ENCODE measurements at regions not wholly inside any gene's neighbourhood (a gene's known extent, or its start where the extent isn't known, plus 50 kb on each side); places are given as distances from the start of the nearest gene placed in this dataset.

GRCh38 chr12:84329938-84330337 is 582.7 kb downstream of the SLC6A15 start:
- Mint-ChIP-seq H3K36me3 (no peaks in the 10 kb centered on the region), H3K4me1 (ENCODE audit: unreplicated experiment) (peaks cover 16% of the 10 kb centered on the region), H3K27me3 (no peaks in the 10 kb centered on the region), H3K4me3 (no peak overlapping the region), H3K27ac (no peak overlapping the region), H3K9me3 (peaks cover 4% of the 10 kb centered on the region)
- no peak for DNase-seq (ENCODE audit: extremely low spot score, unreplicated experiment)
- no peak for TF ChIP-seq CTCF (conservative IDR thresholded peaks at IDR 0.05)

- TF ChIP-seq CTCF (conservative IDR thresholded peaks at IDR 0.05): no peak
- no peaks in the 10 kb centered on the region for H3K36me3 Mint-ChIP-seq
Measured at GRCh38 chr12:84315926-84316325, 596.7 kb downstream of the SLC6A15 start.

GRCh38 chr12:84313323-84313675 is 599.3 kb downstream of the SLC6A15 start:
- H3K9me3 Mint-ChIP-seq: peaks cover 4% of the 10 kb centered on the region
- DNase-seq (ENCODE audit: extremely low spot score, unreplicated experiment): no peak
- no peaks in the 10 kb centered on the region for H3K27me3 Mint-ChIP-seq
- no peak overlapping the region for H3K4me3 Mint-ChIP-seq
- H3K27ac Mint-ChIP-seq: no peak overlapping the region
- H3K4me1 Mint-ChIP-seq (ENCODE audit: unreplicated experiment): no peaks in the 10 kb centered on the region
- H3K36me3 Mint-ChIP-seq: no peaks in the 10 kb centered on the region
- no peak for TF ChIP-seq CTCF (conservative IDR thresholded peaks at IDR 0.05)

More at GRCh38 chr12:84315926-84316325, 596.7 kb downstream of the SLC6A15 start:
- H3K4me1 Mint-ChIP-seq (ENCODE audit: unreplicated experiment): no peaks in the 10 kb centered on the region
- DNase-seq (ENCODE audit: extremely low spot score, unreplicated experiment): no peak
- H3K27ac Mint-ChIP-seq: no peak overlapping the region
- H3K4me3 Mint-ChIP-seq: no peak overlapping the region
- no peaks in the 10 kb centered on the region for H3K27me3 Mint-ChIP-seq
- H3K9me3 Mint-ChIP-seq: peaks cover 4% of the 10 kb centered on the region

- peaks cover 5% of the 10 kb centered on the region for H3K4me1 Mint-ChIP-seq (ENCODE audit: unreplicated experiment)
- H3K4me3 Mint-ChIP-seq: no peak overlapping the region
- TF ChIP-seq CTCF (conservative IDR thresholded peaks at IDR 0.05): no peak
- no peak overlapping the region for H3K27ac Mint-ChIP-seq
- no peaks in the 10 kb centered on the region for H3K36me3 Mint-ChIP-seq
- peaks cover 5% of the 10 kb centered on the region for H3K9me3 Mint-ChIP-seq
- H3K27me3 Mint-ChIP-seq: no peaks in the 10 kb centered on the region
- no peak for DNase-seq (ENCODE audit: extremely low spot score, unreplicated experiment)
Measured at GRCh38 chr12:84308211-84308610, 604.4 kb downstream of the SLC6A15 start.

GRCh38 chr12:84305144-84305543 is 607.5 kb downstream of the SLC6A15 start:
- H3K4me3 Mint-ChIP-seq: no peak overlapping the region
- H3K27ac Mint-ChIP-seq: no peak overlapping the region
- no peaks in the 10 kb centered on the region for H3K27me3 Mint-ChIP-seq
- peaks cover 5% of the 10 kb centered on the region for H3K9me3 Mint-ChIP-seq
- no peaks in the 10 kb centered on the region for H3K36me3 Mint-ChIP-seq
- no peak for DNase-seq (ENCODE audit: extremely low spot score, unreplicated experiment)
- H3K4me1 Mint-ChIP-seq (ENCODE audit: unreplicated experiment): peaks cover 5% of the 10 kb centered on the region
- TF ChIP-seq CTCF (conservative IDR thresholded peaks at IDR 0.05): no peak

GRCh38 chr12:84294246-84294645 is 618.4 kb downstream of the SLC6A15 start:
- Mint-ChIP-seq H3K4me1 (ENCODE audit: unreplicated experiment) (peaks cover 6% of the 10 kb centered on the region), H3K9me3 (peaks cover 4% of the 10 kb centered on the region), H3K27me3 (no peaks in the 10 kb centered on the region), H3K4me3 (no peak overlapping the region), H3K36me3 (no peaks in the 10 kb centered on the region), H3K27ac (no peak overlapping the region)
- no peak for TF ChIP-seq CTCF (conservative IDR thresholded peaks at IDR 0.05)
- no peak for DNase-seq (ENCODE audit: extremely low spot score, unreplicated experiment)

Data from type B pancreatic cell (in vitro differentiated cells).